B cell (primary cell): ENCODE measurements at regions not wholly inside any gene's neighbourhood (a gene's known extent, or its start where the extent isn't known, plus 50 kb on each side); places are given as distances from the start of the nearest gene placed in this dataset.

ENCODE experiments used
- CTCF ChIP-seq: fragments of 200-600 bp; IDR thresholded peaks from one replicate; pipeline ENCODE4 v1.8.0; 2022; ENCODE audit warnings: antibody characterized with exemption, mild to moderate bottlenecking
- EZH2 ChIP-seq: IDR thresholded peaks from 2 replicates; pipeline ENCODE4 v1.6.1; 2012; ENCODE audit warnings: borderline replicate concordance, low read depth, mild to moderate bottlenecking, moderate library complexity, low read length; ENCODE audit not compliant: insufficient read depth, poor library complexity, severe bottlenecking

DNA sequence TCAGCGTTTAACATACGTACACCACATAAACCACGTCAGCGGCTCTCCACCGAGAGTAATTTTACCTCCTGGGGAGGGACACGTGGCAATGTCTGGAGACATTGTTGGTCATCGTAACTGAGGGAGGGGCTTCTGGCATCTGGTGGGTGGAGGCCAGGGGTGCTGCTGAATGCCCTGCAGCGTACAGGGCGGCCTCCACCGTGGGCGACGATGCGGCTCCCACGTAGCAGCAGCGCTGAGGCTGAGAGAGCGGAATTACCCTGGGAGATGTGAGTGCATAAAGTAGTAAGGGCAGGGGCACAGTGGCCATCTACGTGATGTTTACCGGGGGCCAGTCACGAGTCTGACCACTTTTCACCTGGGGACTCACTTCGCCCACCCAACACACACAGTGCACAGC, 212.4 kb downstream of the RBFOX3 start:
- TF ChIP-seq CTCF (no peak), EZH2 (no peak)
